ENCODE measurements at regions not wholly inside any gene's neighbourhood (a gene's known extent, or its start where the extent isn't known, plus 50 kb on each side); places are given as distances from the start of the nearest gene placed in this dataset.

DNA sequence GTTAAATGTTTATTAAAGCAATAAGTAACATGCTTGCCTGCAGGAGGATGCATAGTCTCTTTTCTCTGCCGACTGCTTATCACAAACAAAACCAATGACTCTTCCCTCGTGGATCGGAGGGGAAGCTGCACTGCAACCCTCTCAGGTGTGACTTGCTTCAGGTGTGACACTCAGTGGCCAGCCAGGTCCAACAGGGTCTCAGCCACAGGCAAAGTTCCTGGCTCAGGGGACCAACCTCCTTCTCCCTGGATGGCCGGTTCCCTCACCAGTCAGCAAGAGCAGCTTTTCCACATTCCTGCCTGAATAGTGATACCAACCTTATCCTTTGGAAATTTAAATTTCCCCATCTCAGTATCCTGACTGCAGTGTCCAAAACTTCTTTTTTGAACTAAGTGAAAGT, 383.5 kb downstream of the CMPK2 start:
- no peak for DNase-seq

DNA sequence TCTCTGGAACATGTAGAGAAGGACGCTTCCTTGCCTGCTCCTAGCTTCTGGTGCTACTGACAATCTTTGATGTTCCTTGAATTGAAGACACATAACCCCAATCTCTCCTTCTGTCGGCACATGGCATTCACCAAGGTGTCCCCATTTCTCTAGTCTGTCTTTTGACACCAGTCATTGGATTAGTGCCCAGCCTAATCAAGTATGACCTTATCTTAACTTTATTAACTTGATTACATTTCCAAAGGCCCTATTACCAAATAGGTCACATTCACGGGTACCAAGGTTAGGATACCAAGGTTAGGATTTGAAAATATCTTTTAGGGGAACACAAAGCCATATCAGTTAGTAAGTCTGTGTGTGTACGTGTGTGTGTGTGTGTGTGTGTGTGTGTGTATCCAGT, 377.9 kb downstream of the CMPK2 start:
- no peak for DNase-seq

DNA sequence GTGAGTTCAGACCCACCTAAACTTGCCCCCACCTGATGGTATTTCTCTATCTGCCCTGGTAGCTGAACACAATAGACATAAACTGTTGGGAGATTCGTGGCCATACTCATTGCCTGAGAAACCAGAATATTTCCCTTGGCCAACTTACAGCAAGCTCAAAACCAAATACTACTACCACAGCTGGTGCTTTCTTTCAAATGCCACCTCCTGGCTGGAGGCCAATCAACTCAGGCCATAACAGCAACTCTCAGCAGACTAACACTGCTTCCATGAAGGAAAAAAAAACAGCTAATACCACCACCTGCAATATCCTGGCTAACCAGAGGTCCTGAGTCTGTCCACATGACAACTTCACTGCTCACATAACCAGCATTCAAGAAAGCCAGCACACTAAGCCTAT, 373.1 kb downstream of the CMPK2 start:
- no peak for DNase-seq

DNA sequence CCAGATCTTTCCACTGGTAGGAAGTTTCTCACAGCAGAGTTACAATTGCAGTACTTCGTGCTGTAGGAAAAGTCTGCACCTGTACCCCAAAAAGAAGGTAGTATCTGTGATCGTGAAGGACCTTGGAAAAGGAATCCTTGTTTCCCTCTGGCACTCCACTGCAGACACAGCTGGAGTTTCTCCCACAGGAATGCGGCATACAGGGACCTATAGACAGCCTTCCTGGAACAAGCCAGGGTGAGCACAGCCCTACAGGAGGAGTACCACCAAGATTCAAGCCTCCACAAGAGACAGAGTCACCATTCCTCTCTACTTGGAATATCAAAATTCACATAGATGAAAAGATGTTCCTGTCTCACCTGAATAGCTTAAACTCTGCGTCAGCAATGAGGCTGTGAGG, 372.4 kb downstream of the CMPK2 start:
- DNase-seq = no peak

DNA sequence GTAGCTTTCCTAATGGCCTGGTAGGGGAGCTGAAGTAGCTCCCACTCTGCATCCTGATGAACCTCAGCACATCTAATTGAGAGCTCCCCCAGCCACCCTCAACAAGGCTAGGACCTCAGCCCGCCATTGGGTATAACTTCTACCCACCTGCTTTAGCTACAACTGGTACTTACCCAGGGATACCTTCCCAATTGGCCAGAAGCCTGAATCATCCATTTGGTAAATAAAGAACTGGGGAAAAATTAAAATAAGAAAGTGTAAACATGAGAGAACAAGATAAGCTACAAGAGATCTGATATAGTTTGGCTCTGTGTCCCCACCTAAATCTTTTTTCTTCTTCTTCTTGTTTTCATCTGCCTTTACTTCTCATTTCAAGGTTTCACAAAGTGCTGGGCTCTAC, 372.0 kb downstream of the CMPK2 start:
- no peak for DNase-seq

DNA sequence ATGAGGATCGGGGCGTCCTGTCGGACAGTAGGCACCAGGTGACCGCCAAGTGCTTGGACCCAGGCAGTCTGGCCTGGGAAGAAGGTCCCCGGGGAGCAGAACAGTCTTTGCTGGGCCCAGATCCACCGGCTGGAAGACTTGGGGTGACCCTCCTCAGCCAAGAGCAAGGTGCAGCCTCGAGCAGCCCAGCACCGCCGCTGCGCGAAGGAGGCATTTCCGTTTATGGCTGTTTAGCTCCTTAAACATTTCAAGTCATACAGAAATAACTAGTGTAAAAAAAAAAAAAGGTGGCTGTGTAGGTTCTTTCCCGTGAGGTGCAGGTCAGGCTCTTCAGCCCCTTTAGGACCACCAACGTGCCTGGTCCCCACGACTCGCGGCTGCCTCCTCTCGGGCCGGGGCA, 370.2 kb downstream of the CMPK2 start:
- no peak for DNase-seq

DNA sequence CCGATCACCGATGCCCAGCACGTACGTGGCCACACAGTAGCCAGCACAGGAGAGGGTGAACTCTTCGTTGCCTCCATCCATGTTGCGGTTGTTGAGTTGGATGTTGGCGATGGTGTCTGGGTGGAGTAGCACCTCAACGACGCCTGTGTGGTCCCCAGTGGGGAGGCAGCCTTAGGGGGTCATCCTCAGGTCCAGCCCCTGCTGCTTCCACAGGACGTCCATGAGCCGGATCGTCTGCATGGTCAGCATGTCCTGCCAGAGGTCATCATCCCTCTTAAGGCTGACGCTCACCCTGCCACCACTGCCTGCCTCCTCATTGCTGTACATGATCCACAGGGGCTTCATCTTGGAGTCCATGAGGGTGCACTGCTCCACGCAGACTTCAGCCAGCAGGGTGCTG, 369.3 kb downstream of the CMPK2 start:
- DNase-seq = no peak

DNA sequence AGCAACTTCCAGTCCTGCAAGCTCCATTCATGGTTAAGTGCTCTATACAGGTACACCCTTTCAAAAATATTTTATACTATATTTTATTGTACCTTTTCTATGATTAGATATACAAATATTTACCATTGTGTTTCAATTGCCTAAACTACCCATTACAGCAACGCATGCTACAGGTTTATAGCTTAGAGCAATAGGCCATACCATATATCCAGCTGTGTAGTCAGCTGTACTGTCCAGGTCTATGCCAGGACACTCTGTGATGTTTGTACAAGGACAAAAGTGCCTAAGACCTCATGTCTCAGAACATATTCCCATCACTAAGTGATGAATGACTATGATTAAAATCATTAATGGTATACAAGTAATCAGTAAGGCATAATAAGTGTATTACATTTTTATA, 368.7 kb downstream of the CMPK2 start:
- DNase-seq = no peak

DNA sequence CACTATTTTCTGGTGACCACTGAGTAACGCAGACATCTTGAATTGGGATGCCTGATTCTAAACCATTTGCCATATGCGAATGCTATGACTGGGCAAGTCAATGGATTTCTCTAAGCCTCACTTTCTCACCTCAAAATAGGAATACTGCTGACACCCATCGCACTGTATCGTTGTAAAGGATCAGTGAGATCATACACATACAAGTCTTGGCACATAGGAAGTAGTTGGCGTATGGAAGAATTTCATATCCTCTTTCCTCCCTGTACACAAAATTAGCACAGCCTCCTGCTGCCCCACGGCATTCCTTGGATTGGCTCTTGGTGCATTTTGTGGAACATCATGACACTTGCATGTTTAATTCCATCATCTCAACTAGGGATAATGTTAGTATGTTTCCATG, 366.9 kb downstream of the CMPK2 start:
- DNase-seq = no peak

DNA sequence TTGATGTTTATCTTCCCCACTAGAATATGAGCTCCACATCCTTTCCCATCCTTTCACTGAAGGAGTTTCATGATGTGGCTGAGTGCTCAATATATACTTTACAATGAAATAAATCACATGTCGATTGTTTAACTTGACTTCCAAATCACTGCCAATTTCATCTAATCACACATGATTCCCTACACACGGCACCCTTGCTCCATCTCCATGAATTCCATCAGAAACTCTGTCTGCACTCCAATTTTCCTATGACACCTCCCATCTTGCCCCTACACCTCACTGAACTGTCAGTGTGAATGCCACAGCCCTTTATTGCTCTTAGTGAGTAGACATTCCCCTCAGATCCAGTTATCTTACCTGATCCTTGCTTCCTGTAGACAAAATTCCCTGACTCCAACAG, 366.0 kb downstream of the CMPK2 start:
- DNase-seq = no peak

DNA sequence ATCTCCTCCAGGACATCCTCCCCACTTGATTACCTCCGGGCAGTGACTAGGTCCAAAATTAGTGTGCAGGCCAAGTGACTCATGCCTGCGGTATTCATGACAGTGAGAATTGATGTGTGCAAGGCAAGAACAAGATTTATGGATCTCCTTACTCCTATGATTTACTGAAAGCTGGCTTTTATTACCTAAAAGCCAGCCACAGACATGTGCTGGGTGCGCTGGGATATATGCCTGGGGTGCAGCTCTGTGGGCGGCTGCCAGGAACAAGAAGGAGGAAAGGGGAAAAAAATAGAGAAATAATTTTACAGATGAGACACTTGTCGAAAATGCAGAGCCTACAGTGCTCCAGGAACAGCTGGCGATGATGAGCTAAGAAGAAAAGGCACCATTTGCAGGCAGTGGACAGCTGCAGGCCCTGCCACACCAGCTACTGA, 359.3 kb downstream of the CMPK2 start:
- no peak for DNase-seq

DNA sequence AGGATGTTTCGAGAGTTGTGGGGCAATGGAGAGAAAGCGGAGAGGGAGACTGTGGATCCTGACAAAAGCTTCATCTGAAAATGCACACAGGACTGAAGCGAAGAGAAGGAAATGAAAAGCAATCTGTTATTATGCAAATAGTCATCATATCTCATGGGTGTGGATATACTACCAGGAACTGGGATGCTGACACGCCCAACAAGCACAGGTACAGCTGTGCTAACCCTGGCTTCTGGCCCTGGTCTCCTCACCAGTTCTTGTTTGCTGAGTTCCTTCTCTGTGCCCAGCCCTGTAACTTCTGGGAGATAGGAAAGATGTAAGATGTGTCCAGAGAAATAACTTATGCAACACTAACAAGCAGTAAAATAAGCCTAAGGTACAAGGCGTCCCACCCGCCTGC, 358.8 kb downstream of the CMPK2 start:
- DNase-seq = no peak

DNA sequence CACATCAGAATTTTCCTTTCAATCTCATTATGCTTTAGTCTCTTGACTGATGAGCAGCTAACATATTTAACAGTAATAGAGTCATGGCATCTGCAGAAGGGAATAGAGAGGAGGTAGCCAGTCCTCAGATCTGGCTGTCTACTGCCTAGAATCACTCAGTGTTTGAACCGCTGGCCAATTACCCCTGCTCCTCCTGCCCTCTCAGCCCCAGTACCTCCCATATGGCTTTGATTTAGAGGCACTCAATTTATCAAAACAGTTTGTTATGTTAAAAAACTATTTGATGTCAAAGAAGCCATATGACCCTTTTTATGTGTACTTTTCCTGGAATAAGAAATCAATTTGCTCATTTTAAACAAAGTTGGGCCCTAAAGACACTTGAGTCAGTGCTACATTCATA, 355.2 kb downstream of the CMPK2 start:
- DNase-seq = no peak

DNA sequence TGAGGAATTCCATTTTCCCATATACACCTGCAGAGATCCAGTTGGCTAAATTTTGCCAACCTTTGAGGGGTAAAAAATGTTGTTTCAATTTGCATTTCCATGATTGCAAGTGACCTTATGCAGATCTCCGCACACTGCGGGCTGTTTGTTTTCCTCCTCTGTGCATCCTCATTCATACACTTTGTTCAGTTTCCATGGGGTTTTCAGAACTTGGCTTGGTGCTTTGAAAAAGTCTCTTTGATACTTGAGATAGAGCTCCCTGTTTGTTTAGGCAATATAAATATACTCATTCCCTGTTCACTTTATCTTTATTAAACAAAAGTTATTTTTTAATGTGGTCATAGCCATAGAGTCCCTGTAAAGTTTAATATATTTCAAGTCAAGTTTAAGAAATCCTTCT, 353.1 kb downstream of the CMPK2 start:
- DNase-seq = no peak

DNA sequence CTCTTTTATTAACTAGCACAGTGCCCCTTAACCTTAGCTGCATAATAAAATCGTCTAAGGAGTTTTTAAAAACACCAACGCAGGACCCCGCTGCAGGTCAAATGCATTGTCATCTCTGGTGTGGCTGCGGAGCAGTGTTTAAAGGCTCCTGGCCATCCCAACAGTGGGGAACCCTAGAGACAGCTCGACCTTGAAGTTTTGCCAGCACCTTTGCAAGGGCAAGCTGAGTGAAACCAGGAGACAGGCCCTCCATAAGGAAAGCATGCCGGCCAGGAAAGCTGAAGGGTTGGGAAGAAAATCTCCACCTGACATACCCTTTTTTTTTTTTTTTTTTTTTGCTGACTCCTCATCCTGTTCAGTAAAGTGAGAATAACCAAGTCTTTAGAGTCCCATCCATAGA, 349.0 kb downstream of the CMPK2 start:
- DNase-seq = no peak

DNA sequence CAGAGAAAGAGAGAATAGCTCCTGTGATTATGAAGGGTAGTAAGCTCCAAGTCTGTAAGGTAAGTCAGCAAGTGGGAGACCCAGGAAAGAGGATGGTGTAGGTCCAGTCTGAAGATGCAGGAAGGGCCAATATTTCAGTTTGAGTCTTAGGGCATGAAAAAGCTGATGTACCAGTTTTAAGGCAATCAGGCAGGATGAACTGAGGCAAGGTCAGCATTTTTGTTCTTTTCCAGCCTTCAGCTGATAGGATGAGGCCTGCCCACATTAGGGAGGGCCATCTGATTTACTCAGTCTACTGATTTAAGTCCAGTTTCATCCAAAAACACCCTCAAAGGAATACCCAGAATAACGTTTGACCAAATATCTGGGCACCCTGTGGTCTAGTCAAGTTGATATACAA, 347.3 kb downstream of the CMPK2 start:
- DNase-seq = no peak

DNA sequence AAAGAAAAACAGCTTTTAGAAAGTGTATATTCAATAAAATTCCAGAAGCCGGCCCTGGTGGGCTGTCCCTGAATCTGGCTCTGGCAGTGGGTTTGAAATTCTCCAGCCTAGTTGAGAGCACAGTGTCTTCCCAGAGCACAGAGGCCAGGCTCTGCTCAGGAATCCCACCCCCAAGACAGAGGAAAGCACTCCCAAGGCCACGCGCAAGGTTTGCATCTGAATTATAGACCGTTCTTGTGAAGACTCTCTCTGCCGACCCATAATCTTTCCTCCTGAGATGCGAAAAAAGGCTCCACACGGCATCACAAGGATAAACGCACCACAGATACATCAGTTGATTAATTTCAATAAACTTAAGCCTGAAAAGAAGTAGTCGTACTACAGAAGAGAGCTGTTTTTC, 342.2 kb downstream of the CMPK2 start:
- DNase-seq = no peak

DNA sequence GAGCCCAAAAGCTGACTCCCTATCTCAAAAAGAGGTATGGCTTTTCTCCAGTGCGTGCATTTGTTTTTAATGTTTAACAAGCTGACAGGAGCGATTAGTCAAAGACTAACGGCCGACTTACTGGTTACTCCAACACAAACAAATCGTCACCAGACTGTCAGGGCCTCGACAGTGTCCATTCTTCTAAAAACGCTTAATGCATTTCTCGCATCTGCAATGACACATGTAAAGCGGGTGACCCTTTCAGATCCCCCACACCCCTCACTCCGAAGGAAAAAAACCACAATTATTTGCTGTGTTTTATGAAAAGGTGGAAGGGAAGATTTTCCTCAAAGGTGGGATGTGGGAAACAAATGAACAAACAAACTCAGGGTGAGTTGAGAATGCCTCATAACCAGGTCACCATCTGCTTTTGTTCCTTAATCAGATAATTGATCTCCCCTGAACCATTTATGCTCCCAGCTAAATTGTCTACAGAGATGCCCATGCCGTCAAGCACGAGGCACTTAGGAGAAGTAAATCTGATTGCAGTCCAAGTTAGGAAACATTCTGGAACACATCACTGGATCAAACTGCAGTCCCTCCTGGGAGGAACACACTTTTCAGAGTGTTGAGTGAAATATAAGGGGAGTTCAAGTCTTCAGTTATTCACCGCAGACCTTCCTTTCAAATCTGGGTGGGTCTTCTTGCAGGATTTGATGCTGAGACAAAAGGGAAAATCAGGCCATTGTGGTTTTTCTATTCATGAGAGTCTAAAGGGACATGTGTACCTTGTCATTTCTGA, 340.8 kb downstream of the CMPK2 start:
- DNase-seq = no peak

DNA sequence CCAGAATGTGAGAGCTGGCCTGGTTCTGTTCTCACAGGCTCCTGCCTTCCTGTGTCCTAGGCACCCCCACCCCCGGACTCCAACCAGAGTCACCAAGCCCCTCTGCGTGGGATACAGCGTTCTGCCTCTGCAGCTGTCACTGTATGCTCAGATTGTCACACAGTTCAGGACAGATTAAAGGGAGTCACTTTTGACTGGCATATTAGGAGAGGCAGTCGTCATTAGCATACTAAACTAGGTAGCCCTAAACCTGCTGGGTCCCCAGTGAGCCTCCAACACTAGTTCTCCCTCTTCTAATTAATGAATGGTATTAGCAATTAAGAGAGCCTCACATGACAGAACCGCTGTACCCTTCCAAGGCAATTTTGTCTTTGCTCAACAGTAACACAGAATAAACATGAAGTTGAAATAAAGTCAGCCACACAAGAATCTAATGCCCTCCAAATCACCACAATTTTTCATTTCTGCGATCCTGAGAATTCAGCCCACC, 340.2 kb downstream of the CMPK2 start:
- DNase-seq = no peak

DNA sequence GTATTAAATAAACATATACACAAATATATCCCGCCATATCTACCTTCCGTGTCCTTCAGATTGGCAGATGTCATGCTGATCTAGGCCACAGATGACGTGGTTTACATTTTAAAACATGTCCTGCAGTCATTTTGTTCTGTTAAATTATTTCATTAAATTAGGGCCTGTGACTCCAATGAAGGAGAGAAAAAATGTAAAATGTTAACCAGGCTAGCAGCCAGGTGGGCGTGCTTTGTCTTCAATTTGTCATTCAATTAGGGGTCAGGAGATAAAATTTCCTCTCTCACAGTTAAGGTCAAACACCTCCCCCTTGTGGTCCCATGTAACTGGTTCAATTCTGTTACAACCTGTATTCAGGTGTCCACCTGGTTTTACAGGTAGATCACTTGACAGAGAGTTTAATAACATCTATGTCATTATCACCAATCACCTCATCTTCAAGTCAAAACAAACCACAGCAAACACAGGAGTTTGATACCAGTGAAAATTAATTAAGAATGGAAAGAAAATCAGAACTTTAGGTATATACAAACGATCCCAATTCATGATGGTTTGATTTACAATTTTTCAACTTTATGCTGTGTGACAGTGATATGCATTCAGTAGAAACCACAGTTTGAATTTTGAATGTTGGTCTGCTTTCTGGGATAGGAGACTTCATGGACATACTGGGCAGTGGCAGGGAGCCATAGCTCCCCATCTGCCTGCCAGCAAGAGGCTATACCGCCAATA, 339.4 kb downstream of the CMPK2 start:
- no peak for DNase-seq

DNA sequence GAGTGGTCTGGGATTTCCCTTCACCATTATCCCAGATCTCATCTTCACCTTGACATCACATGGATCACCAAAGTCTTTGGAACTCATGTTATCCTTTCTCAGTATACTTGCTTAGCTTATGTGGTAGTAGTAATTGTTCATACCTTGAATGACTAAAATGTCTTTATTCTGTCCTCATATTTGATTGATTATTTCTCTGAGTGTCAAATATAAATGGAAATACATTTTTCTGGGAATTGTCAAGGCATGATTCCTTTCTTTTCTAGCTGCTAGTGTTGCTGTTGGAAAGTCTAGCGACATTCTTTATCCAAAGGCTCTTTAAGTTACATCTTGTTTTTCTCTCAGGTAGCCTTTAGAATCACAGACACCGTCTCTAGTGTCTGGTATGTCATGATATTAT, 334.4 kb downstream of the CMPK2 start:
- DNase-seq = no peak

DNA sequence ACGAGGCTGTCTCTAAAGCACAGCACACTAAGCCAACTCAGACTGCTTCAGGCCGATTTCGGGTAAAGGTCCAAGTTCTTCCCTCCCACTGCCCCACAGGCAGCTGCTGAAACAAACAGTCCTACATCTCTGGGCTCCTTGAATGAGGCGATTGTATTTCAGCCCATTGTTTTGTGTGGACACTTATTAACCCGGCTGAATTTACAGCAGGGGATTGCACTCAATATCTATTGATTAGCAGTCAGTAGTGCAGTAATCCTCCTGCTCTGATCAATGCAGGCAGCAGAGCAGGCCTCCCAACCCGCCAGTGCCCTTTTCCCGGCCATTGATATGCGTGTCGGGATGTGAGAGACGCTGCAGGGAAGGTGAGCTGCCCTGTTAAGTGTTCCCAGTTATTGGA, 330.1 kb downstream of the CMPK2 start:
- no peak for DNase-seq

DNA sequence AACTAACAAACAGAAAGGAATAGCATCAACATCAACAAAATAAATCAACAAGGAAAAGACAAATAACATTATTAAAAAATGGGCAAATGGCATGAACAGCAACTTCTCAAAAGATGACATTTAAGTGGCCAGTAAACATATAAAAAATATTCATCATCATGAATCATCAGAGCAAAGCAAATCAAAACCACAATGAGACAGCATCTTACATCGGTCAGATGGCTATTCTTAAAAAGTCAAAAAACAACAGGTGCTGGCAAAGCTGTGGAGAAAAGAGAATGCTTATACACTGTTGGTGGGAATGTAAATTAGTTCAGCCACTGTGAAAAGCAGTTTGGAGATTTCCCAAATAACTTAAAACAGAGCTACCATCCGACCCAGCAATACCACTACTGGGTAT, 327.1 kb downstream of the CMPK2 start:
- no peak for DNase-seq

DNA sequence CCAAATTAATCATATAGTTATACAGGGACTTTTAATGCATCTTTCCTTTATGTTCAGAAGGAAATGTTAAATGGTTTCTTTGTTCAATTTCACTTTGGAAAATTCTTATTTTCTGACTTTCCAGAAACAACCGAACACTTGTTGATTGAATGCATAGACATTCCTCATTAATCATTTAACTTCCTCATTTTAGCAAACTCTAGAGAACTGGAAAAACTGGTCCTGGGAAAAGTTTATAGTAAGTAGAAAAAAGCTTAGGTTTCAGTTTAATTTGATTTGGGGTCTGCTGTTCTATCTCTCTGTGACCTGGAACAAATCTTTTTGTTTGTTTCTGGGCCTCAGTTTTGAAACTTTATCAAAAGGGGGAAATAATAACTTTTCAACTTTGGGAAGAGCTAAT, 320.4 kb downstream of the CMPK2 start:
- no peak for DNase-seq
